GM23338 (cell line): ENCODE measurements at regions not wholly inside any gene's neighbourhood (a gene's known extent, or its start where the extent isn't known, plus 50 kb on each side); places are given as distances from the start of the nearest gene placed in this dataset.

Experiments
- CREB1 ChIP-seq: fragments of 250-450 bp; sonication (Bioruptor Pico); IDR thresholded peaks from 2 replicates; pipeline ENCODE4 v1.5.0; 2020; ENCODE audit warnings: low read depth, mild to moderate bottlenecking, moderate library complexity
- EZH2 ChIP-seq: fragments of 200-600 bp; sonication (generic); IDR thresholded peaks from one replicate; pipeline ENCODE4 v1.8.0; 2017; ENCODE audit warnings: antibody characterized with exemption, mild to moderate bottlenecking, low read depth; ENCODE audit not compliant: unreplicated experiment
- EZH2phosphoT487 ChIP-seq: fragments of 200-600 bp; sonication (generic); IDR thresholded peaks from one replicate; pipeline ENCODE4 v1.8.1; 2018; ENCODE audit warnings: antibody characterized with exemption; ENCODE audit not compliant: unreplicated experiment
- POLR2AphosphoS5 ChIP-seq: IDR thresholded peaks from 2 replicates; pipeline ENCODE4 v1.6.1; 2016; ENCODE audit warnings: antibody characterized with exemption, low read depth
- ZNF462 ChIP-seq: fragments of 250-450 bp; sonication (Bioruptor Pico); IDR thresholded peaks from 2 replicates; pipeline ENCODE4 v1.5.0; 2020; ENCODE audit warnings: mild to moderate bottlenecking, moderate library complexity
- TF ChIP-seq, protein P1 (sequence below), 2 experiments: fragments of 200-600 bp in 1 of 2; sonication (generic) in 1 of 2; conservative IDR thresholded peaks; 2 replicates each; pipeline versions ENCODE4 v1.5.1 to v1.6.1; 2016 to 2017; ENCODE audit warnings: antibody characterized with exemption in 2 of 2, low read depth in 2 of 2, mild to moderate bottlenecking in 2 of 2, moderate library complexity in 1 of 2
- TF ChIP-seq, protein P2 (sequence below): IDR thresholded peaks from one replicate; pipeline ENCODE4 v1.6.1; 2018; ENCODE audit warnings: antibody characterized with exemption; ENCODE audit not compliant: unreplicated experiment

GRCh38 chr3:163785693-163786092 is 1292.6 kb downstream of the SI start:
- TF ChIP-seq, protein P1, sequence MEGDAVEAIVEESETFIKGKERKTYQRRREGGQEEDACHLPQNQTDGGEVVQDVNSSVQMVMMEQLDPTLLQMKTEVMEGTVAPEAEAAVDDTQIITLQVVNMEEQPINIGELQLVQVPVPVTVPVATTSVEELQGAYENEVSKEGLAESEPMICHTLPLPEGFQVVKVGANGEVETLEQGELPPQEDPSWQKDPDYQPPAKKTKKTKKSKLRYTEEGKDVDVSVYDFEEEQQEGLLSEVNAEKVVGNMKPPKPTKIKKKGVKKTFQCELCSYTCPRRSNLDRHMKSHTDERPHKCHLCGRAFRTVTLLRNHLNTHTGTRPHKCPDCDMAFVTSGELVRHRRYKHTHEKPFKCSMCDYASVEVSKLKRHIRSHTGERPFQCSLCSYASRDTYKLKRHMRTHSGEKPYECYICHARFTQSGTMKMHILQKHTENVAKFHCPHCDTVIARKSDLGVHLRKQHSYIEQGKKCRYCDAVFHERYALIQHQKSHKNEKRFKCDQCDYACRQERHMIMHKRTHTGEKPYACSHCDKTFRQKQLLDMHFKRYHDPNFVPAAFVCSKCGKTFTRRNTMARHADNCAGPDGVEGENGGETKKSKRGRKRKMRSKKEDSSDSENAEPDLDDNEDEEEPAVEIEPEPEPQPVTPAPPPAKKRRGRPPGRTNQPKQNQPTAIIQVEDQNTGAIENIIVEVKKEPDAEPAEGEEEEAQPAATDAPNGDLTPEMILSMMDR (conservative IDR thresholded peaks at IDR 0.05; ENCODE audit: low read depth in 2 of 2): peak; percentile 74 to 82
- TF ChIP-seq, protein P2, sequence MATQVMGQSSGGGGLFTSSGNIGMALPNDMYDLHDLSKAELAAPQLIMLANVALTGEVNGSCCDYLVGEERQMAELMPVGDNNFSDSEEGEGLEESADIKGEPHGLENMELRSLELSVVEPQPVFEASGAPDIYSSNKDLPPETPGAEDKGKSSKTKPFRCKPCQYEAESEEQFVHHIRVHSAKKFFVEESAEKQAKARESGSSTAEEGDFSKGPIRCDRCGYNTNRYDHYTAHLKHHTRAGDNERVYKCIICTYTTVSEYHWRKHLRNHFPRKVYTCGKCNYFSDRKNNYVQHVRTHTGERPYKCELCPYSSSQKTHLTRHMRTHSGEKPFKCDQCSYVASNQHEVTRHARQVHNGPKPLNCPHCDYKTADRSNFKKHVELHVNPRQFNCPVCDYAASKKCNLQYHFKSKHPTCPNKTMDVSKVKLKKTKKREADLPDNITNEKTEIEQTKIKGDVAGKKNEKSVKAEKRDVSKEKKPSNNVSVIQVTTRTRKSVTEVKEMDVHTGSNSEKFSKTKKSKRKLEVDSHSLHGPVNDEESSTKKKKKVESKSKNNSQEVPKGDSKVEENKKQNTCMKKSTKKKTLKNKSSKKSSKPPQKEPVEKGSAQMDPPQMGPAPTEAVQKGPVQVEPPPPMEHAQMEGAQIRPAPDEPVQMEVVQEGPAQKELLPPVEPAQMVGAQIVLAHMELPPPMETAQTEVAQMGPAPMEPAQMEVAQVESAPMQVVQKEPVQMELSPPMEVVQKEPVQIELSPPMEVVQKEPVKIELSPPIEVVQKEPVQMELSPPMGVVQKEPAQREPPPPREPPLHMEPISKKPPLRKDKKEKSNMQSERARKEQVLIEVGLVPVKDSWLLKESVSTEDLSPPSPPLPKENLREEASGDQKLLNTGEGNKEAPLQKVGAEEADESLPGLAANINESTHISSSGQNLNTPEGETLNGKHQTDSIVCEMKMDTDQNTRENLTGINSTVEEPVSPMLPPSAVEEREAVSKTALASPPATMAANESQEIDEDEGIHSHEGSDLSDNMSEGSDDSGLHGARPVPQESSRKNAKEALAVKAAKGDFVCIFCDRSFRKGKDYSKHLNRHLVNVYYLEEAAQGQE: no peak
- TF ChIP-seq EZH2: no peak
- TF ChIP-seq POLR2AphosphoS5: no peak
- TF ChIP-seq CREB1 (CRISPR knock-in tag): no peak
- peak; percentile 47; the same call in 1 of the 2 replicates for TF ChIP-seq ZNF462 (CRISPR knock-in tag)
- no peak for TF ChIP-seq EZH2phosphoT487
